Gastrocnemius medialis (tissue), 4 donors: ENCODE measurements at regions not wholly inside any gene's neighbourhood (a gene's known extent, or its start where the extent isn't known, plus 50 kb on each side); places are given as distances from the start of the nearest gene placed in this dataset.

Experiments used
- CTCF ChIP-seq, 5 experiments: fragments of 450-650 bp in 3 of 5; fragments of 200-600 bp in 2 of 5; sonication (generic) in 2 of 5; IDR thresholded peaks in 4 of 5; conservative IDR thresholded peaks in 1 of 5; 1 replicate in 4 of 5; 2 replicates in 1 of 5; pipeline ENCODE4 v1.5.1; 2016 to 2019; ENCODE audit warnings: antibody characterized with exemption in 5 of 5, mild to moderate bottlenecking in 3 of 5, moderate library complexity in 3 of 5
- POLR2A ChIP-seq, 2 donors: fragments of 450-650 bp; IDR thresholded peaks; one replicate each; pipeline ENCODE4 v1.6.1; 2017; ENCODE audit warnings: antibody characterized with exemption in 2 of 2, mild to moderate bottlenecking in 2 of 2, moderate library complexity in 2 of 2

DNA sequence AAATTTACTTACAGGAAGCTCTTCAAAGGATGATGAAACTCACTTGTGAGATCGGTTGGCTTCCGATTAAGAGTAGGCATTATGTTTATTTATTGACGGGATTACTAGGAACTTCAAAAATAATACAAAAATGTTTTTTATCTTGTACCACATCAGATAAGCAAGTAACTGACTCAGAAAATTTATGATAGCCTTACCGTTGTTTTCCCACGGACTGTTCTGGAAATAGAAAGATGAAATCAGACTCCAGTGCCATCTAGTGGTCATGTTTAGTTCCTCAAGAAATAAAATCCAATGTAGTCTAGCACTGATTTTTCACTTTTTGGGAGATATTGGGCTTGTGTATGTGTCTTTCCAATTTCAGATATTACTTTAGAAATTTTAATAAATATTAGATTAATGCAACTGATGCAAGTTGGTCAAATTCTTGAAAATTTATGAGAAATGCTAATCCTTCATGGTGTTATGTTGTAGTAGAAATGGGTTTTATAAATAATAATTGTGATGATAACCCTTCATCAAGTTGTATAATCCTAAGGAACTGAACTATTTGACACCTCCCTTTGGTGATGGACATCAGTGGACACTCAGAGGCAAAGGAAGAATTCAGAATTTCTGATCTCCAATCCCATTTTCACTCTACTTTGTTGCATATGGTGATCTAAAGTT lies 168.8 kb downstream of the TMEM26 start:
- TF ChIP-seq POLR2A (IDR thresholded peaks at IDR 0.05) (no peak), CTCF (IDR thresholded peaks at IDR 0.05 in 4 of 5, conservative IDR thresholded peaks at IDR 0.05 in 1 of 5) (peak; percentile 65 to 86 (median 76))
